GM20000 (cell line): ENCODE measurements at regions not wholly inside any gene's neighbourhood (a gene's known extent, or its start where the extent isn't known, plus 50 kb on each side); places are given as distances from the start of the nearest gene placed in this dataset.

ENCODE experiments used
- DNase-seq: peaks from one replicate; pipeline ENCODE4 v3.0.0; 2012; ENCODE audit warnings: low spot score
- CTCF ChIP-seq: IDR thresholded peaks from 2 replicates; pipeline ENCODE4 v1.5.1; 2012; ENCODE audit warnings: mild to moderate bottlenecking, control low read depth; ENCODE audit errors: extremely low read depth, missing control alignments

GRCh38 chr17:36682773-36683172 is 81.4 kb downstream of the MRM1 start:
- no peak for DNase-seq
- no peak for TF ChIP-seq CTCF

- TF ChIP-seq CTCF, result no peak
Observed at GRCh38 chr17:36683387-36683786, 82.0 kb downstream of the MRM1 start.

GRCh38 chr17:36684134-36684533 is 82.8 kb downstream of the MRM1 start:
- DNase-seq, result no peak
- TF ChIP-seq CTCF, result no peak

More at GRCh38 chr17:36683387-36683786, 82.0 kb downstream of the MRM1 start:
- DNase-seq, result no peak

GRCh38 chr17:36686123-36686669 is 84.8 kb downstream of the MRM1 start:
- TF ChIP-seq CTCF, result no peak

GRCh38 chr17:36687736-36688135 is 86.4 kb downstream of the MRM1 start:
- no peak for DNase-seq
- TF ChIP-seq CTCF, result no peak

More at GRCh38 chr17:36686123-36686669, 84.8 kb downstream of the MRM1 start:
- no peak for DNase-seq

- DNase-seq, result no peak
Observed at GRCh38 chr17:36689089-36689667, 87.8 kb downstream of the MRM1 start.

GRCh38 chr17:36690190-36690589 is 88.8 kb downstream of the MRM1 start:
- no peak for TF ChIP-seq CTCF
- no peak for DNase-seq

More at GRCh38 chr17:36689089-36689667, 87.8 kb downstream of the MRM1 start:
- no peak for TF ChIP-seq CTCF
